Mucosa of descending colon (tissue), 3 donors: ENCODE measurements at regions not wholly inside any gene's neighbourhood (a gene's known extent, or its start where the extent isn't known, plus 50 kb on each side); places are given as distances from the start of the nearest gene placed in this dataset.

Experiments
- ATAC-seq: fragments of 200-7000 bp; cut with Tn5 transposase; one replicate; pipeline ENCODE4 v1.9.1; 2020; ENCODE audit warnings: mild to moderate bottlenecking, moderate library complexity
- DNase-seq, 3 donors: peaks; one replicate each; pipeline ENCODE4 v3.0.0-alpha.2; 2020
- H3K36me3 ChIP-seq: fragments of 200-600 bp; one replicate; pipeline ENCODE4 v1.8.0; 2021; ENCODE audit warnings: low read depth, mild to moderate bottlenecking
- H3K4me1 ChIP-seq: fragments of 200-600 bp; one replicate; pipeline ENCODE4 v1.8.0; 2021; ENCODE audit warnings: low read depth, mild to moderate bottlenecking
- H3K4me3 ChIP-seq: fragments of 200-600 bp; one replicate; pipeline ENCODE4 v1.8.0; 2021; ENCODE audit warnings: mild to moderate bottlenecking
- H3K9me3 ChIP-seq: fragments of 200-600 bp; one replicate; pipeline ENCODE4 v1.8.0; 2021; ENCODE audit warnings: mild to moderate bottlenecking
- CTCF ChIP-seq: fragments of 200-600 bp; IDR thresholded peaks from one replicate; pipeline ENCODE4 v1.8.0; 2022; ENCODE audit warnings: antibody characterized with exemption, mild to moderate bottlenecking
- intact Hi-C, 2 donors: fragments of 100-400 bp; cut with DNase I in 1 of 2; cut with micrococcal nuclease in 1 of 2; formaldehyde crosslinking; loops; one replicate each; pipeline versions ENCODE4 v1.11.0 to v1.11.1; 2022; cut with DNase I, micrococcal nuclease
- donor health status: DM: no; HTN: no; CAD: no; lungs with moderate emphysema.
- donor health status: DM: no; HTN: no; CAD: no.
- donor health status: DM: no; HTN: yes; CAD: no.

- no peak for DNase-seq
- Histone ChIP-seq H3K36me3 (no peaks in the 10 kb centered on the region), H3K9me3 (no peaks in the 10 kb centered on the region), H3K4me3 (no peak overlapping the region), H3K4me1 (no peaks in the 10 kb centered on the region)
- intact Hi-C loops = no loop called here
- TF ChIP-seq CTCF = no peak
- ATAC-seq = no peak
Measured at GRCh38 chr3:72398781-72399180, 449.5 kb downstream of the SHQ1 start.

GRCh38 chr3:72397586-72397985 lies 450.7 kb downstream of the SHQ1 start:
- Histone ChIP-seq H3K4me3 (no peak overlapping the region), H3K36me3 (no peaks in the 10 kb centered on the region), H3K9me3 (no peaks in the 10 kb centered on the region), H3K4me1 (peaks cover 1% of the 10 kb centered on the region)
- ATAC-seq = no peak
- no peak for TF ChIP-seq CTCF
- intact Hi-C loops = no loop called here
- DNase-seq = no peak

- ATAC-seq (no peak), DNase-seq (no peak)
- Histone ChIP-seq H3K4me1 (peaks cover 5% of the 10 kb centered on the region), H3K36me3 (no peaks in the 10 kb centered on the region), H3K9me3 (no peaks in the 10 kb centered on the region), H3K4me3 (no peak overlapping the region)
- intact Hi-C loops = no loop called here
- no peak for TF ChIP-seq CTCF
Measured at GRCh38 chr3:72396899-72397298, 451.3 kb downstream of the SHQ1 start.

- Histone ChIP-seq H3K4me3 (no peak overlapping the region), H3K36me3 (no peaks in the 10 kb centered on the region), H3K4me1 (peaks cover 5% of the 10 kb centered on the region), H3K9me3 (no peaks in the 10 kb centered on the region)
- no peak for TF ChIP-seq CTCF
- intact Hi-C loops = no loop called here
- ATAC-seq (no peak), DNase-seq (no peak)
Measured at GRCh38 chr3:72395776-72396311, 452.4 kb downstream of the SHQ1 start.

GRCh38 chr3:72393455-72393854 lies 454.8 kb downstream of the SHQ1 start:
- peaks cover 5% of the 10 kb centered on the region for H3K4me1 ChIP-seq

More at GRCh38 chr3:72393455-72393854, 454.8 kb downstream of the SHQ1 start:
- intact Hi-C loops = no loop called here
- Histone ChIP-seq H3K36me3 (no peaks in the 10 kb centered on the region), H3K4me3 (no peak overlapping the region), H3K9me3 (no peaks in the 10 kb centered on the region)
- no peak for DNase-seq
- TF ChIP-seq CTCF = no peak
- no peak for ATAC-seq
